Upper lobe of left lung (tissue), 4 donors: ENCODE measurements at regions not wholly inside any gene's neighbourhood (a gene's known extent, or its start where the extent isn't known, plus 50 kb on each side); places are given as distances from the start of the nearest gene placed in this dataset.

Experiments
- CTCF ChIP-seq, 6 experiments: fragments of 450-650 bp in 4 of 6; fragments of 200-600 bp in 2 of 6; sonication (generic) in 2 of 6; IDR thresholded peaks; one replicate each; pipeline ENCODE4 v1.5.1; 2016 to 2019; ENCODE audit warnings: antibody characterized with exemption in 6 of 6
- EP300 ChIP-seq, 4 donors: sonication (generic); formaldehyde crosslinking; IDR thresholded peaks; one replicate each; pipeline ENCODE4 v1.5.1; 2017; ENCODE audit warnings: antibody characterized with exemption in 4 of 4, control low read depth in 2 of 4
- POLR2A ChIP-seq, 4 donors: fragments of 450-650 bp; IDR thresholded peaks; one replicate each; pipeline ENCODE4 v1.5.1; 2016 to 2017; ENCODE audit warnings: antibody characterized with exemption in 4 of 4, mild to moderate bottlenecking in 2 of 4
- POLR2AphosphoS5 ChIP-seq, 2 donors: sonication (generic); formaldehyde crosslinking; IDR thresholded peaks; one replicate each; pipeline ENCODE4 v1.5.1; 2017; ENCODE audit warnings: antibody characterized with exemption in 2 of 2

GRCh38 chr14:28254768-28255167 lies 511.8 kb upstream of the FOXG1 start:
- TF ChIP-seq EP300 (IDR thresholded peaks at IDR 0.05) (no peak), CTCF (IDR thresholded peaks at IDR 0.05) (no peak), POLR2A (IDR thresholded peaks at IDR 0.05) (no peak), POLR2AphosphoS5 (IDR thresholded peaks at IDR 0.05) (no peak)
